ENCODE measurements at regions not wholly inside any gene's neighbourhood (a gene's known extent, or its start where the extent isn't known, plus 50 kb on each side); places are given as distances from the start of the nearest gene placed in this dataset.

DNA sequence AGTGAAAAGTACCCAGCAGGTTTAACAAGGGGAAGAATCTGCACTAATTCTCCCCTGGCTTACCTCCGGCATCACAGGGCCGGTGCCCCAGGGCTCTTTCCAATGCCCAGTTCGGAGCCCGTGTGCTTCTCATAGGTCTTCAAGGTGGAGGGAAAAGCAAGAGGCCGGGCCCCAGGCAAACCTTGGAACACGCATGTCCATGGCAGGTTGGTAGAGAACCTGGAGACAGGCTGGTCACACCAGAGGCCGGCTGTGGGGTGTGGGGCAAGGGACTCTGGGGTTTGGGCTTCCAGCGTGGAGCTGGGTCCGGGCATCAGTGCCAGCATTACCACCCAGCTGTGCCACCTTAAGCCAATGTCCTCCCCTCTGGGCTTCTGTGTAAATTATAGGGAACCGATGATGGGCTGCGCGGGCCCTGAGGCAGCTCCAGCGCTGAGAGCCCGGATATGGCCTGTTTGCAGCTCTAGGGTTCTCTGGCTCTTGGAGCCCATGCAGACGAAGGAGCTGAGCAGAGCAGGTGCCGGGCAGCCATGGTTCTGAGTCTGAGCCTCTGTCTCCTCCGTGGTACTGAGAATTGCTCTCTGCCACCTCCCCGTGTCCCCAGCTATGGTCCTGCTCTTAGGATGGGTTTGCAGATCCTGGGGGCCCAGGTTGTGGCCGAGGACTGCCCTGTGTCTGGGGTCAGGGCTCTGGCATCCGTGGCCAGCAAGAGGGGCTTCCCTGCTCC, 197.0 kb upstream of the C14orf180 start:
- no peak overlapping the region for H3K27ac ChIP-seq
- intact Hi-C loops (cut with DNase I) = no loop called here
- H3K36me3 ChIP-seq = no peaks in the 10 kb centered on the region
- TF ChIP-seq, protein P1, sequence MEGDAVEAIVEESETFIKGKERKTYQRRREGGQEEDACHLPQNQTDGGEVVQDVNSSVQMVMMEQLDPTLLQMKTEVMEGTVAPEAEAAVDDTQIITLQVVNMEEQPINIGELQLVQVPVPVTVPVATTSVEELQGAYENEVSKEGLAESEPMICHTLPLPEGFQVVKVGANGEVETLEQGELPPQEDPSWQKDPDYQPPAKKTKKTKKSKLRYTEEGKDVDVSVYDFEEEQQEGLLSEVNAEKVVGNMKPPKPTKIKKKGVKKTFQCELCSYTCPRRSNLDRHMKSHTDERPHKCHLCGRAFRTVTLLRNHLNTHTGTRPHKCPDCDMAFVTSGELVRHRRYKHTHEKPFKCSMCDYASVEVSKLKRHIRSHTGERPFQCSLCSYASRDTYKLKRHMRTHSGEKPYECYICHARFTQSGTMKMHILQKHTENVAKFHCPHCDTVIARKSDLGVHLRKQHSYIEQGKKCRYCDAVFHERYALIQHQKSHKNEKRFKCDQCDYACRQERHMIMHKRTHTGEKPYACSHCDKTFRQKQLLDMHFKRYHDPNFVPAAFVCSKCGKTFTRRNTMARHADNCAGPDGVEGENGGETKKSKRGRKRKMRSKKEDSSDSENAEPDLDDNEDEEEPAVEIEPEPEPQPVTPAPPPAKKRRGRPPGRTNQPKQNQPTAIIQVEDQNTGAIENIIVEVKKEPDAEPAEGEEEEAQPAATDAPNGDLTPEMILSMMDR (IDR thresholded peaks at IDR 0.05) = no peak
- no peaks in the 10 kb centered on the region for H3K4me1 ChIP-seq
- H3K4me3 ChIP-seq = no peak overlapping the region
- no peak for DNase-seq
- no peak overlapping the region for H3K9ac ChIP-seq (ENCODE audit: low read depth in 2 of 2, low read length in 2 of 2)
- peaks cover 5% of the 10 kb centered on the region for H3K27me3 ChIP-seq
- no peaks in the 10 kb centered on the region for H3K9me3 ChIP-seq

DNA sequence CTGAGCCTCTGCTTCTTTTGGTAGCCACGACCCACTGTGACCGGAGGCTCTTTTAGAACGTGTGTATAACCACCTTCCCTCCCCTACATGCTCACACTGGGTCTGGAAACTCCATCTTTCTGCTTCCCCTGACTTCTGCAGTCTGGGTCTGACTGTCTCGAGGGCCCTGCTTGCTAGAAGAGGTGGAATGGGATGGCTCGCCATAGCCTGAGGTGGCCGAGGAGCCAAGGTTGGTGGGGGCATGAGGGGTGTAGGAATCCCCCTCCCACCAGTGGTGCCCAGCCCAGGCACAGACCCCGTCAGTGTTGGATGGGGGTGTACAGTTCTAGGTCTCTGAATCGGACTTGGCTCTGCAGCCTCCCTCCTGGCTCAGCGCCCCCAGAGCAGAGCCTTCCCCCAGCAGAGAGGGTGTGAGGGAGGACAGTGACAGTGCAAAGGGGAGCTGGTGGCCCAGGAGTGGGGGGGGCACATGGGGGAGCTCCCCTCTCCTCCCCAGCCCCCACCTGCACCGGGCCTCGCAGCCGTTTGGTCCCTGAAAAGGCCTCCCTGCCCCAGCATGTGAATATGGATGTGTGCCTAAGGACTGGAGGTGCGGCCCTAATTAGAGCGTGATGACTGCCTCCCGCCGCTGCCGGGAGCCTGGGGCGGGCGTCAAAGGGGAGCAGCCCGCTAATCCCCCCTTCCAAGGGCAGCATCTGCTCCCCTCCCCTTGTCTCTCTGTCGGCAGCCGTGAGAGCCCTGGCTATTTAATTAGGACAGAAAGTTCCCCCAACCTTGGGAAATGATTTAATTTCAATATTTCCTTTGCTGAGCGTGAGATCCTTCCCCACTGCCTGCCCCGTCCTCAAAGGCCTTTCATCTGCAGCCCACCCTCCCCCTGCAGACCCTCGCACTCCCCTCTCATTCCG, 196.2 kb upstream of the C14orf180 start:
- TF ChIP-seq, protein P1 (IDR thresholded peaks at IDR 0.05) = no peak
- no peaks in the 10 kb centered on the region for H3K9me3 ChIP-seq
- no peak for DNase-seq
- no peak overlapping the region for H3K4me3 ChIP-seq
- H3K36me3 ChIP-seq = no peaks in the 10 kb centered on the region
- peaks cover 5% of the 10 kb centered on the region for H3K27me3 ChIP-seq
- intact Hi-C loops (cut with DNase I) = no loop called here
- H3K4me1 ChIP-seq = no peaks in the 10 kb centered on the region
- H3K9ac ChIP-seq (ENCODE audit: low read depth in 2 of 2, low read length in 2 of 2) = no peak overlapping the region
- H3K27ac ChIP-seq = no peak overlapping the region

- TF ChIP-seq, protein P1 (IDR thresholded peaks at IDR 0.05) = no peak
- Histone ChIP-seq H3K9me3 (no peaks in the 10 kb centered on the region), H3K9ac (ENCODE audit: low read depth in 2 of 2, low read length in 2 of 2) (no peak overlapping the region), H3K4me3 (no peak overlapping the region), H3K36me3 (no peaks in the 10 kb centered on the region), H3K27me3 (peaks cover 5% of the 10 kb centered on the region), H3K27ac (no peak overlapping the region), H3K4me1 (no peaks in the 10 kb centered on the region)
- DNase-seq = no peak
- intact Hi-C loops (cut with DNase I) = no loop called here
These were observed 195.4 kb upstream of the C14orf180 start for GRCh38 chr14:104383996-104384775.

GRCh38 chr14:104384776-104385071, 194.8 kb upstream of the C14orf180 start:
- no peak overlapping the region for H3K4me3 ChIP-seq
- intact Hi-C loops (cut with DNase I) = no loop called here
- H3K27me3 ChIP-seq = peaks cover 5% of the 10 kb centered on the region
- no peaks in the 10 kb centered on the region for H3K4me1 ChIP-seq
- no peak for DNase-seq
- H3K9me3 ChIP-seq = no peaks in the 10 kb centered on the region
- TF ChIP-seq, protein P1 (IDR thresholded peaks at IDR 0.05) = no peak
- H3K27ac ChIP-seq = no peak overlapping the region
- no peak overlapping the region for H3K9ac ChIP-seq (ENCODE audit: low read depth in 2 of 2, low read length in 2 of 2)
- H3K36me3 ChIP-seq = no peaks in the 10 kb centered on the region

DNA sequence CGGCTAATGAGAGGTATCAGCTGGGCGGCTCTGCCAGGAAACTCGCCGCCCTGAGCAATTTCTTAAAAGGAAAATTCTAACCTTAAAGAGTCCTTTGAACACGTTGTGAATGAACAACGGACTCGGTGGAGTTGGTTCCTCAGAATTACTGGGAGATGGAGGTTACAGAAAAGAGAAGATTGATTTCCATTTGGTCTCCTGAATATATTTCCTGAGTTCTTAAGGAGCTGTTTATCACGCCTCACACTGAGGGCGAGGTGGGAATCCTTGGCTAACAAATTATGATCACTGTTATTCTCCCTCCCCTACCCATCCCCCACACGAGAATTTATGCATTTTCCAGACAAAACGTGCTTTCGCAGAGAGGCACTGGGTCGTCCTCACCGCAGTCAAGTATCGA, 194.5 kb upstream of the C14orf180 start:
- intact Hi-C loops (cut with DNase I) = no loop called here
- no peak overlapping the region for H3K27ac ChIP-seq
- peaks cover 5% of the 10 kb centered on the region for H3K27me3 ChIP-seq
- no peaks in the 10 kb centered on the region for H3K4me1 ChIP-seq
- no peaks in the 10 kb centered on the region for H3K9me3 ChIP-seq
- no peaks in the 10 kb centered on the region for H3K36me3 ChIP-seq
- H3K9ac ChIP-seq (ENCODE audit: low read depth in 2 of 2, low read length in 2 of 2) = no peak overlapping the region
- DNase-seq = no peak
- TF ChIP-seq, protein P1 (IDR thresholded peaks at IDR 0.05) = no peak
- no peak overlapping the region for H3K4me3 ChIP-seq
